BJ (cell line): ENCODE measurements at regions not wholly inside any gene's neighbourhood (a gene's known extent, or its start where the extent isn't known, plus 50 kb on each side); places are given as distances from the start of the nearest gene placed in this dataset.

Source experiments
- CTCF ChIA-PET: fragments of 350-600 bp; formaldehyde crosslinking; extraction: SDS; loops from one replicate; lab custom pipeline; 2021; ENCODE audit warnings: antibody characterized with exemption, inconsistent platforms; lab: Yijun Ruan, JAX
- POLR2A ChIA-PET: fragments of 300-600 bp; sonication (Branson Sonifier 250); formaldehyde crosslinking; extraction: SDS; loops from one replicate; lab custom pipeline; 2021; ENCODE audit warnings: antibody characterized with exemption; lab: Charles Lee
- DNase-seq: peaks from one replicate; pipeline ENCODE4 v3.0.0-alpha.2; 2011; ENCODE audit warnings: low read depth
- H3K27me3 ChIP-seq: 2 replicates; pipeline ENCODE4 v1.6.0; 2011; ENCODE audit warnings: low read length; ENCODE audit not compliant: control insufficient read depth, insufficient read depth
- H3K36me3 ChIP-seq: 2 replicates; pipeline ENCODE4 v1.5.1; 2011; ENCODE audit warnings: low read length; ENCODE audit not compliant: control insufficient read depth, insufficient read depth
- H3K4me3 ChIP-seq: 2 replicates; pipeline ENCODE4 v1.5.1; 2011; ENCODE audit warnings: low read depth, mild to moderate bottlenecking, control low read depth, low read length
- CTCF ChIP-seq: IDR thresholded peaks from 2 replicates; pipeline ENCODE4 v1.5.1; 2011; ENCODE audit warnings: low read depth, mild to moderate bottlenecking, control low read depth, inconsistent platforms, low read length, moderate library complexity; ENCODE audit not compliant: insufficient read depth

GRCh38 chr12:97276661-97277429 lies 185.8 kb upstream of the RMST start:
- ChIA-PET CTCF (no interaction called here), POLR2A (no interaction called here)
- H3K27me3 ChIP-seq = no peaks in the 10 kb centered on the region
- no peak overlapping the region for H3K4me3 ChIP-seq
- no peak for DNase-seq
- TF ChIP-seq CTCF = no peak
- no peaks in the 10 kb centered on the region for H3K36me3 ChIP-seq

GRCh38 chr12:97283297-97283696 lies 179.3 kb upstream of the RMST start:
- DNase-seq = no peak
- no peak overlapping the region for H3K4me3 ChIP-seq
- TF ChIP-seq CTCF = no peak
- CTCF ChIA-PET = interaction anchor here (0.9 kb wide), 1 partner anchor 25 kb away, joined by 3 read pairs; no protein-coding TSS in a partner anchor
- H3K27me3 ChIP-seq = no peaks in the 10 kb centered on the region
- POLR2A ChIA-PET = no interaction called here
- H3K36me3 ChIP-seq = no peaks in the 10 kb centered on the region

- no peaks in the 10 kb centered on the region for H3K27me3 ChIP-seq
- no peak for TF ChIP-seq CTCF
- CTCF ChIA-PET = no interaction called here
- no peak overlapping the region for H3K4me3 ChIP-seq
- H3K36me3 ChIP-seq = no peaks in the 10 kb centered on the region
- POLR2A ChIA-PET = no interaction called here
- no peak for DNase-seq
Observed at GRCh38 chr12:97288531-97288930, 174.1 kb upstream of the RMST start.

- no peak for TF ChIP-seq CTCF
- Histone ChIP-seq H3K27me3 (no peaks in the 10 kb centered on the region), H3K36me3 (no peaks in the 10 kb centered on the region), H3K4me3 (no peak overlapping the region)
- ChIA-PET POLR2A (no interaction called here), CTCF (no interaction called here)
- no peak for DNase-seq
Observed at GRCh38 chr12:97292588-97292987, 170.0 kb upstream of the RMST start.

- DNase-seq = no peak
- no peak overlapping the region for H3K4me3 ChIP-seq
- H3K27me3 ChIP-seq = no peaks in the 10 kb centered on the region
- no peaks in the 10 kb centered on the region for H3K36me3 ChIP-seq
- ChIA-PET POLR2A (no interaction called here), CTCF (no interaction called here)
- no peak for TF ChIP-seq CTCF
Observed at GRCh38 chr12:97293541-97293940, 169.1 kb upstream of the RMST start.
